ENCODE measurements at regions not wholly inside any gene's neighbourhood (a gene's known extent, or its start where the extent isn't known, plus 50 kb on each side); places are given as distances from the start of the nearest gene placed in this dataset.
A peak's percentile ranks its signal among the peaks of the same experiment; 100 is the strongest.

GRCh38 chr10:64476506-64476905 lies 955.3 kb downstream of the REEP3 start:
- intact Hi-C loops (cut with micrococcal nuclease), result no loop called here
- BruUV-seq (replicated peaks), result no TSS peak

GRCh38 chr10:64477791-64478190 lies 956.6 kb downstream of the REEP3 start:
- no peak overlapping the region for H3K27ac Mint-ChIP-seq (ENCODE audit: low read depth, unreplicated experiment)
- no peak for TF ChIP-seq CTCF (IDR thresholded peaks at IDR 0.05; ENCODE audit: unreplicated experiment)
- H3K27me3 Mint-ChIP-seq (ENCODE audit: insufficient read depth, unreplicated experiment), result no peaks in the 10 kb centered on the region
- H3K4me3 Mint-ChIP-seq (ENCODE audit: unreplicated experiment), result no peak overlapping the region
- ChIA-PET CTCF (no interaction called here), POLR2A (no interaction called here)
- H3K36me3 Mint-ChIP-seq (ENCODE audit: insufficient read depth, unreplicated experiment), result no peaks in the 10 kb centered on the region
- H3K9me3 Mint-ChIP-seq (ENCODE audit: unreplicated experiment), result peaks cover 7% of the 10 kb centered on the region
- no TSS peak for BruUV-seq (replicated peaks)
- no peaks in the 10 kb centered on the region for H3K4me1 Mint-ChIP-seq (ENCODE audit: insufficient read depth, unreplicated experiment)
- no peak for DNase-seq (ENCODE audit: unreplicated experiment)
- intact Hi-C loops (cut with micrococcal nuclease), result no loop called here

More at GRCh38 chr10:64476506-64476905, 955.3 kb downstream of the REEP3 start:
- ChIA-PET CTCF (interaction anchor here (0.6 kb wide), 1 partner anchor 101 kb away, joined by 5 read pairs; no protein-coding TSS in a partner anchor), POLR2A (interaction anchor here (0.5 kb wide), 1 partner anchor 481 kb away, joined by 5 read pairs; no protein-coding TSS in a partner anchor)
- DNase-seq (ENCODE audit: unreplicated experiment), result no peak
- no peaks in the 10 kb centered on the region for H3K27me3 Mint-ChIP-seq (ENCODE audit: insufficient read depth, unreplicated experiment)
- H3K9me3 Mint-ChIP-seq (ENCODE audit: unreplicated experiment), result peaks cover 7% of the 10 kb centered on the region
- no peaks in the 10 kb centered on the region for H3K4me1 Mint-ChIP-seq (ENCODE audit: insufficient read depth, unreplicated experiment)
- no peak overlapping the region for H3K27ac Mint-ChIP-seq (ENCODE audit: low read depth, unreplicated experiment)
- no peak overlapping the region for H3K4me3 Mint-ChIP-seq (ENCODE audit: unreplicated experiment)
- no peaks in the 10 kb centered on the region for H3K36me3 Mint-ChIP-seq (ENCODE audit: insufficient read depth, unreplicated experiment)
- no peak for TF ChIP-seq CTCF (IDR thresholded peaks at IDR 0.05; ENCODE audit: unreplicated experiment)

GRCh38 chr10:64484811-64485330 lies 963.7 kb downstream of the REEP3 start:
- no peak for DNase-seq (ENCODE audit: unreplicated experiment)
- POLR2A ChIA-PET, result no interaction called here

GRCh38 chr10:64486149-64486548 lies 964.9 kb downstream of the REEP3 start:
- intact Hi-C loops (cut with micrococcal nuclease), result no loop called here
- TF ChIP-seq CTCF (IDR thresholded peaks at IDR 0.05; ENCODE audit: unreplicated experiment), result no peak
- Mint-ChIP-seq H3K27me3 (ENCODE audit: insufficient read depth, unreplicated experiment) (no peaks in the 10 kb centered on the region), H3K4me3 (ENCODE audit: unreplicated experiment) (no peak overlapping the region), H3K27ac (ENCODE audit: low read depth, unreplicated experiment) (no peak overlapping the region), H3K36me3 (ENCODE audit: insufficient read depth, unreplicated experiment) (no peaks in the 10 kb centered on the region), H3K4me1 (ENCODE audit: insufficient read depth, unreplicated experiment) (no peaks in the 10 kb centered on the region), H3K9me3 (ENCODE audit: unreplicated experiment) (no peaks in the 10 kb centered on the region)
- DNase-seq (ENCODE audit: unreplicated experiment), result peak; percentile 16
- ChIA-PET POLR2A (no interaction called here), CTCF (interaction anchor here (0.6 kb wide), 1 partner anchor 370 kb away, joined by 4 read pairs; no protein-coding TSS in a partner anchor)
- BruUV-seq (replicated peaks), result no TSS peak

More at GRCh38 chr10:64484811-64485330, 963.7 kb downstream of the REEP3 start:
- CTCF ChIA-PET, result no interaction called here
- Mint-ChIP-seq H3K4me1 (ENCODE audit: insufficient read depth, unreplicated experiment) (no peaks in the 10 kb centered on the region), H3K27me3 (ENCODE audit: insufficient read depth, unreplicated experiment) (no peaks in the 10 kb centered on the region), H3K4me3 (ENCODE audit: unreplicated experiment) (no peak overlapping the region), H3K27ac (ENCODE audit: low read depth, unreplicated experiment) (no peak overlapping the region), H3K36me3 (ENCODE audit: insufficient read depth, unreplicated experiment) (no peaks in the 10 kb centered on the region), H3K9me3 (ENCODE audit: unreplicated experiment) (no peaks in the 10 kb centered on the region)
- BruUV-seq (replicated peaks), result no TSS peak
- TF ChIP-seq CTCF (IDR thresholded peaks at IDR 0.05; ENCODE audit: unreplicated experiment), result no peak
- intact Hi-C loops (cut with micrococcal nuclease), result no loop called here

All from MCF 10A (cell line).